ENCODE measurements at regions not wholly inside any gene's neighbourhood (a gene's known extent, or its start where the extent isn't known, plus 50 kb on each side); places are given as distances from the start of the nearest gene placed in this dataset.

DNA sequence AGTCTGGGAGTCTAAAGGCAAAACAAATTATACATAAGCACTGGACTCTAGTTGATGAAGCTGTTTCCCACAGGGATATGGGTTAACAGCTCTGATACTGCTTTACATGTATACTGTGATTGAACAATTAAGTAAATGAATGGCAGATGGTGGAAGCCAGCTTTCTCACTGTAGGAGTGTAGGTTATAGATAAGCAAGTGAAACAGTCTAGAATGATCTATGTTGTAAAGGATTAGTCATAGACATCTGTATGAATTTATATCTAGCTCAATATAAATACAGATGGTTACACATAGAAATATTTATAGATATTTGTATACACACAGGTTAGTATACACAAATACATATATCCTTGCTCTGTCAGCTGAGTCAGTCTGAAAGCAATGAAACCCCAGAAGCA is 276.1 kb downstream of the PPARGC1A start:
- TF ChIP-seq, protein P1, sequence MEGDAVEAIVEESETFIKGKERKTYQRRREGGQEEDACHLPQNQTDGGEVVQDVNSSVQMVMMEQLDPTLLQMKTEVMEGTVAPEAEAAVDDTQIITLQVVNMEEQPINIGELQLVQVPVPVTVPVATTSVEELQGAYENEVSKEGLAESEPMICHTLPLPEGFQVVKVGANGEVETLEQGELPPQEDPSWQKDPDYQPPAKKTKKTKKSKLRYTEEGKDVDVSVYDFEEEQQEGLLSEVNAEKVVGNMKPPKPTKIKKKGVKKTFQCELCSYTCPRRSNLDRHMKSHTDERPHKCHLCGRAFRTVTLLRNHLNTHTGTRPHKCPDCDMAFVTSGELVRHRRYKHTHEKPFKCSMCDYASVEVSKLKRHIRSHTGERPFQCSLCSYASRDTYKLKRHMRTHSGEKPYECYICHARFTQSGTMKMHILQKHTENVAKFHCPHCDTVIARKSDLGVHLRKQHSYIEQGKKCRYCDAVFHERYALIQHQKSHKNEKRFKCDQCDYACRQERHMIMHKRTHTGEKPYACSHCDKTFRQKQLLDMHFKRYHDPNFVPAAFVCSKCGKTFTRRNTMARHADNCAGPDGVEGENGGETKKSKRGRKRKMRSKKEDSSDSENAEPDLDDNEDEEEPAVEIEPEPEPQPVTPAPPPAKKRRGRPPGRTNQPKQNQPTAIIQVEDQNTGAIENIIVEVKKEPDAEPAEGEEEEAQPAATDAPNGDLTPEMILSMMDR (conservative IDR thresholded peaks at IDR 0.05; ENCODE audit: low read depth, low read length) = no peak
- TF ChIP-seq POLR2A (IDR thresholded peaks at IDR 0.05; ENCODE audit: low read depth, low read length) (no peak), FOS (IDR thresholded peaks at IDR 0.05; ENCODE audit: low read depth, low read length) (no peak), BHLHE40 (IDR thresholded peaks at IDR 0.05; ENCODE audit: low read depth, low read length) (no peak), RCOR1 (IDR thresholded peaks at IDR 0.05; ENCODE audit: insufficient replicate concordance, low read length) (no peak), CEBPB (IDR thresholded peaks at IDR 0.05; ENCODE audit: low read depth, low read length) (no peak), CHD1 (IDR thresholded peaks at IDR 0.05; ENCODE audit: low read depth, low read length) (no peak), MXI1 (IDR thresholded peaks at IDR 0.05; ENCODE audit: borderline replicate concordance, low read depth, low read length) (no peak)
- TF ChIP-seq, protein P2, sequence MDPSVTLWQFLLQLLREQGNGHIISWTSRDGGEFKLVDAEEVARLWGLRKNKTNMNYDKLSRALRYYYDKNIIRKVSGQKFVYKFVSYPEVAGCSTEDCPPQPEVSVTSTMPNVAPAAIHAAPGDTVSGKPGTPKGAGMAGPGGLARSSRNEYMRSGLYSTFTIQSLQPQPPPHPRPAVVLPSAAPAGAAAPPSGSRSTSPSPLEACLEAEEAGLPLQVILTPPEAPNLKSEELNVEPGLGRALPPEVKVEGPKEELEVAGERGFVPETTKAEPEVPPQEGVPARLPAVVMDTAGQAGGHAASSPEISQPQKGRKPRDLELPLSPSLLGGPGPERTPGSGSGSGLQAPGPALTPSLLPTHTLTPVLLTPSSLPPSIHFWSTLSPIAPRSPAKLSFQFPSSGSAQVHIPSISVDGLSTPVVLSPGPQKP (IDR thresholded peaks at IDR 0.05; ENCODE audit: borderline replicate concordance, low read depth, low read length) = no peak
